WTC11 (cell line): ENCODE measurements at regions not wholly inside any gene's neighbourhood (a gene's known extent, or its start where the extent isn't known, plus 50 kb on each side); places are given as distances from the start of the nearest gene placed in this dataset.

Experiments
- ATAC-seq: fragments of 200-7000 bp; cut with Tn5 transposase; 2 replicates; pipeline ENCODE4 v1.10.0; 2021; ENCODE audit warnings: mild to moderate bottlenecking, moderate library complexity
- CTCF ChIA-PET: fragments of 300-600 bp; sonication (Branson Sonifier 250); formaldehyde crosslinking; loops from one replicate; lab custom pipeline; 2021; ENCODE audit warnings: antibody characterized with exemption; lab: Charles Lee
- POLR2A ChIA-PET: fragments of 350-600 bp; sonication (Branson Sonifier 250); formaldehyde crosslinking; loops from one replicate; lab custom pipeline; 2021; ENCODE audit warnings: antibody characterized with exemption; lab: Charles Lee
- DNase-seq: peaks from one replicate; pipeline ENCODE4 v3.0.0; 2021; ENCODE audit warnings: low spot score
- H3K27ac Mint-ChIP-seq: 2 replicates; pipeline ENCODE4 v1.8.0; 2021; ENCODE audit warnings: mixed read lengths
- H3K27me3 Mint-ChIP-seq: 2 replicates; pipeline ENCODE4 v1.8.0; 2021; ENCODE audit warnings: low read depth, mild to moderate bottlenecking, moderate library complexity, mixed read lengths
- H3K36me3 Mint-ChIP-seq: 2 replicates; pipeline ENCODE4 v1.8.0; 2021; ENCODE audit warnings: mixed read lengths
- H3K4me1 Mint-ChIP-seq: 2 replicates; pipeline ENCODE4 v1.8.0; 2022; ENCODE audit warnings: mixed read lengths
- H3K4me3 Mint-ChIP-seq: 2 replicates; pipeline ENCODE4 v1.8.0; 2021; ENCODE audit warnings: mild to moderate bottlenecking, moderate library complexity, mixed read lengths
- H3K9me3 Mint-ChIP-seq: 2 replicates; pipeline ENCODE4 v1.8.0; 2021; ENCODE audit warnings: mixed read lengths
- AFF4 ChIP-seq: sonication (generic); formaldehyde crosslinking; IDR thresholded peaks from 2 replicates; pipeline ENCODE4 v1.8.1; 2023; ENCODE audit warnings: mild to moderate bottlenecking, missing genetic modification reagents, borderline replicate concordance
- ATF2 ChIP-seq: sonication (generic); formaldehyde crosslinking; IDR thresholded peaks from 2 replicates; pipeline ENCODE4 v1.8.1; 2022; ENCODE audit warnings: low read depth, missing genetic modification reagents, borderline replicate concordance
- ATF3 ChIP-seq: sonication (generic); formaldehyde crosslinking; conservative IDR thresholded peaks from 2 replicates; pipeline ENCODE4 v1.8.1; 2022; ENCODE audit warnings: mild to moderate bottlenecking, missing genetic modification reagents
- CBFB ChIP-seq: sonication (generic); formaldehyde crosslinking; IDR thresholded peaks from 2 replicates; pipeline ENCODE4 v1.8.1; 2022; ENCODE audit warnings: mild to moderate bottlenecking, low read depth, missing genetic modification reagents
- ESRRA ChIP-seq: sonication (generic); formaldehyde crosslinking; IDR thresholded peaks from 2 replicates; pipeline ENCODE4 v1.8.1; 2022; ENCODE audit warnings: mild to moderate bottlenecking, missing genetic modification reagents, borderline replicate concordance
- NFATC4 ChIP-seq: fragments of 250-450 bp; sonication (Bioruptor Pico); IDR thresholded peaks from 2 replicates; pipeline ENCODE4 v1.9.0; 2021; ENCODE audit warnings: mild to moderate bottlenecking
- NFYB ChIP-seq: sonication (generic); formaldehyde crosslinking; conservative IDR thresholded peaks from 2 replicates; pipeline ENCODE4 v1.8.0; 2022; ENCODE audit warnings: low read depth, missing genetic modification reagents
- NR3C1 ChIP-seq: sonication (generic); formaldehyde crosslinking; conservative IDR thresholded peaks from 2 replicates; pipeline ENCODE4 v1.8.1; 2023; ENCODE audit warnings: low read depth, mild to moderate bottlenecking, missing genetic modification reagents
- RORB ChIP-seq: fragments of 250-450 bp; sonication (Bioruptor Pico); IDR thresholded peaks from 2 replicates; pipeline ENCODE4 v1.9.0; 2021; ENCODE audit warnings: mild to moderate bottlenecking
- SMAD4 ChIP-seq: sonication (generic); formaldehyde crosslinking; IDR thresholded peaks from 2 replicates; pipeline ENCODE4 v1.8.0; 2022; ENCODE audit warnings: mild to moderate bottlenecking, missing genetic modification reagents
- USF2 ChIP-seq: sonication (generic); formaldehyde crosslinking; IDR thresholded peaks from 2 replicates; pipeline ENCODE4 v1.8.1; 2023; ENCODE audit warnings: mild to moderate bottlenecking, missing genetic modification reagents, moderate library complexity
- ZNF317 ChIP-seq: sonication (generic); formaldehyde crosslinking; IDR thresholded peaks from 2 replicates; pipeline ENCODE4 v1.8.1; 2023; ENCODE audit warnings: low read depth, mild to moderate bottlenecking, moderate library complexity, missing genetic modification reagents, borderline replicate concordance
- ZNF532 ChIP-seq: fragments of 250-450 bp; sonication (Bioruptor Pico); IDR thresholded peaks from 2 replicates; pipeline ENCODE4 v1.9.0; 2021; ENCODE audit warnings: mild to moderate bottlenecking, borderline replicate concordance
- TF ChIP-seq, protein P1 (sequence below): sonication (generic); formaldehyde crosslinking; IDR thresholded peaks from 2 replicates; pipeline ENCODE4 v1.8.1; 2023; ENCODE audit warnings: mild to moderate bottlenecking, missing genetic modification reagents
- TF ChIP-seq, protein P2 (sequence below): fragments of 200-600 bp; IDR thresholded peaks from 2 replicates; pipeline ENCODE4 v1.8.0; 2022; ENCODE audit warnings: antibody characterized with exemption
- TF ChIP-seq, protein P3 (sequence below): sonication (generic); formaldehyde crosslinking; IDR thresholded peaks from 2 replicates; pipeline ENCODE4 v1.8.0; 2023; ENCODE audit warnings: missing genetic modification reagents

DNA sequence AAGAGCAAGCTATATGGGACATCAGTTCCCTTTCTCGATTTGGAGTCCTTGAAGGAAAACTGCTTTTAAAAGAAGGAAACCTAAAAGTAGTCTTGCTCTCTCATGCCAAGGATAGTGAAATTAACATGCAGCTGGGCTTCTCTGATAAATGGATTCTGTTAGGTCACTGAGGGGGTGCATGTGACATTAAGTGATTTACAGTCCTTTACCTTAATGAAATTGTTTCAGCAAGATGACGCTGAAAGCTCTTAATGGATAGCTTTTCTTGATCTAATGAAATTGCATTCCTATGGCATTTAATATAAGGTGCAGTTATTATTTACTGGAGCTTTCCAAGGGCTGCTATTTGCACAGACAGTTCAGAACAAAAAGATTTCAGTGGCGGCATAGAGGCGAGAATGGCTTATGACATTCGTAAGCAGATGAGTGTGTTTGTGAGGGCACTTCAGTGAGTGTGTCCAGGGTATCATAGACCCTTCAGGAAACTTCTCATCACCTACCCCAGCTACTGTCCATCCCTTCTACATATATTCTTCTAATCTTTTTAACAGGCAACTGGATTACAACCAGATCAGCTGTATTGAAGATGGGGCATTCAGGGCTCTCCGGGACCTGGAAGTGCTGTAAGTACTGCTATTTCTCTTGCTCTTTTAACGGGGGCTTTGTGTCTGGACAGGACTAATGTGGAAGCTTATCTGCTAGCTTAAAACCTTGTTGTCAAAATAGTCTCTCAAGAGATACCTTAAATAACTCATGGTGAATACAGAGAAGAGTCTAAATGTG, 219.9 kb upstream of the PACRGL start (continued):
- TF ChIP-seq ZNF532 (CRISPR knock-in tag) = no peak
- TF ChIP-seq, all 79 proteins: peak for 0

- TF ChIP-seq ATF2 (CRISPR knock-in tag) = no peak
- no peak for TF ChIP-seq ATF3
- ATAC-seq (no peak), DNase-seq (no peak)
- H3K4me3 Mint-ChIP-seq = no peak overlapping the region
- H3K27ac Mint-ChIP-seq = no peak overlapping the region
- no peaks in the 10 kb centered on the region for H3K4me1 Mint-ChIP-seq
- POLR2A ChIA-PET = no interaction called here
- no peaks in the 10 kb centered on the region for H3K36me3 Mint-ChIP-seq
- CTCF ChIA-PET = no interaction called here
- H3K9me3 Mint-ChIP-seq = no peaks in the 10 kb centered on the region
- no peaks in the 10 kb centered on the region for H3K27me3 Mint-ChIP-seq
Observed at GRCh38 chr4:20483416-20483815, 216.8 kb upstream of the PACRGL start.

- ATAC-seq = no peak
- Mint-ChIP-seq H3K9me3 (no peaks in the 10 kb centered on the region), H3K27me3 (no peaks in the 10 kb centered on the region), H3K4me3 (no peak overlapping the region), H3K36me3 (no peaks in the 10 kb centered on the region), H3K27ac (no peak overlapping the region), H3K4me1 (no peaks in the 10 kb centered on the region)
- no peak for DNase-seq
- ChIA-PET CTCF (no interaction called here), POLR2A (no interaction called here)
- TF ChIP-seq CBFB (CRISPR knock-in tag) (no peak), RORB (CRISPR knock-in tag) (no peak), NFATC4 (CRISPR knock-in tag) (no peak), SMAD4 (CRISPR knock-in tag) (no peak), NR3C1 (no peak), AFF4 (no peak), USF2 (no peak), ESRRA (no peak), NFYB (no peak), ZNF317 (CRISPR knock-in tag) (no peak)
- TF ChIP-seq, protein P1, sequence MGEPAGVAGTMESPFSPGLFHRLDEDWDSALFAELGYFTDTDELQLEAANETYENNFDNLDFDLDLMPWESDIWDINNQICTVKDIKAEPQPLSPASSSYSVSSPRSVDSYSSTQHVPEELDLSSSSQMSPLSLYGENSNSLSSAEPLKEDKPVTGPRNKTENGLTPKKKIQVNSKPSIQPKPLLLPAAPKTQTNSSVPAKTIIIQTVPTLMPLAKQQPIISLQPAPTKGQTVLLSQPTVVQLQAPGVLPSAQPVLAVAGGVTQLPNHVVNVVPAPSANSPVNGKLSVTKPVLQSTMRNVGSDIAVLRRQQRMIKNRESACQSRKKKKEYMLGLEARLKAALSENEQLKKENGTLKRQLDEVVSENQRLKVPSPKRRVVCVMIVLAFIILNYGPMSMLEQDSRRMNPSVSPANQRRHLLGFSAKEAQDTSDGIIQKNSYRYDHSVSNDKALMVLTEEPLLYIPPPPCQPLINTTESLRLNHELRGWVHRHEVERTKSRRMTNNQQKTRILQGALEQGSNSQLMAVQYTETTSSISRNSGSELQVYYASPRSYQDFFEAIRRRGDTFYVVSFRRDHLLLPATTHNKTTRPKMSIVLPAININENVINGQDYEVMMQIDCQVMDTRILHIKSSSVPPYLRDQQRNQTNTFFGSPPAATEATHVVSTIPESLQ (CRISPR knock-in tag) = no peak
- TF ChIP-seq, protein P2, sequence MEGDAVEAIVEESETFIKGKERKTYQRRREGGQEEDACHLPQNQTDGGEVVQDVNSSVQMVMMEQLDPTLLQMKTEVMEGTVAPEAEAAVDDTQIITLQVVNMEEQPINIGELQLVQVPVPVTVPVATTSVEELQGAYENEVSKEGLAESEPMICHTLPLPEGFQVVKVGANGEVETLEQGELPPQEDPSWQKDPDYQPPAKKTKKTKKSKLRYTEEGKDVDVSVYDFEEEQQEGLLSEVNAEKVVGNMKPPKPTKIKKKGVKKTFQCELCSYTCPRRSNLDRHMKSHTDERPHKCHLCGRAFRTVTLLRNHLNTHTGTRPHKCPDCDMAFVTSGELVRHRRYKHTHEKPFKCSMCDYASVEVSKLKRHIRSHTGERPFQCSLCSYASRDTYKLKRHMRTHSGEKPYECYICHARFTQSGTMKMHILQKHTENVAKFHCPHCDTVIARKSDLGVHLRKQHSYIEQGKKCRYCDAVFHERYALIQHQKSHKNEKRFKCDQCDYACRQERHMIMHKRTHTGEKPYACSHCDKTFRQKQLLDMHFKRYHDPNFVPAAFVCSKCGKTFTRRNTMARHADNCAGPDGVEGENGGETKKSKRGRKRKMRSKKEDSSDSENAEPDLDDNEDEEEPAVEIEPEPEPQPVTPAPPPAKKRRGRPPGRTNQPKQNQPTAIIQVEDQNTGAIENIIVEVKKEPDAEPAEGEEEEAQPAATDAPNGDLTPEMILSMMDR = no peak
- TF ChIP-seq, protein P3, sequence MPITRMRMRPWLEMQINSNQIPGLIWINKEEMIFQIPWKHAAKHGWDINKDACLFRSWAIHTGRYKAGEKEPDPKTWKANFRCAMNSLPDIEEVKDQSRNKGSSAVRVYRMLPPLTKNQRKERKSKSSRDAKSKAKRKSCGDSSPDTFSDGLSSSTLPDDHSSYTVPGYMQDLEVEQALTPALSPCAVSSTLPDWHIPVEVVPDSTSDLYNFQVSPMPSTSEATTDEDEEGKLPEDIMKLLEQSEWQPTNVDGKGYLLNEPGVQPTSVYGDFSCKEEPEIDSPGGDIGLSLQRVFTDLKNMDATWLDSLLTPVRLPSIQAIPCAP (CRISPR knock-in tag) = no peak
Observed at GRCh38 chr4:20486433-20486832, 213.8 kb upstream of the PACRGL start.
